BJ (cell line): ENCODE measurements at regions not wholly inside any gene's neighbourhood (a gene's known extent, or its start where the extent isn't known, plus 50 kb on each side); places are given as distances from the start of the nearest gene placed in this dataset.

Source experiments
- CTCF ChIA-PET: fragments of 350-600 bp; formaldehyde crosslinking; extraction: SDS; loops from one replicate; lab custom pipeline; 2021; ENCODE audit warnings: antibody characterized with exemption, inconsistent platforms; lab: Yijun Ruan, JAX
- POLR2A ChIA-PET: fragments of 300-600 bp; sonication (Branson Sonifier 250); formaldehyde crosslinking; extraction: SDS; loops from one replicate; lab custom pipeline; 2021; ENCODE audit warnings: antibody characterized with exemption; lab: Charles Lee
- DNase-seq: peaks from one replicate; pipeline ENCODE4 v3.0.0-alpha.2; 2011; ENCODE audit warnings: low read depth
- H3K27me3 ChIP-seq: 2 replicates; pipeline ENCODE4 v1.6.0; 2011; ENCODE audit warnings: low read length; ENCODE audit not compliant: control insufficient read depth, insufficient read depth
- H3K36me3 ChIP-seq: 2 replicates; pipeline ENCODE4 v1.5.1; 2011; ENCODE audit warnings: low read length; ENCODE audit not compliant: control insufficient read depth, insufficient read depth
- H3K4me3 ChIP-seq: 2 replicates; pipeline ENCODE4 v1.5.1; 2011; ENCODE audit warnings: low read depth, mild to moderate bottlenecking, control low read depth, low read length
- TF ChIP-seq, protein P1 (sequence below): IDR thresholded peaks from 2 replicates; pipeline ENCODE4 v1.5.1; 2011; ENCODE audit warnings: low read depth, mild to moderate bottlenecking, control low read depth, inconsistent platforms, low read length, moderate library complexity; ENCODE audit not compliant: insufficient read depth

GRCh38 chr22:27617214-27617881 is 184.2 kb downstream of the MN1 start:
- peaks cover 21% of the 10 kb centered on the region for H3K27me3 ChIP-seq
- CTCF ChIA-PET: interaction anchor here (0.6 kb wide), 1 partner anchor 883 kb away, joined by 3 read pairs; no protein-coding TSS in a partner anchor

GRCh38 chr22:27620367-27621154 is 181.0 kb downstream of the MN1 start:
- H3K36me3 ChIP-seq: no peaks in the 10 kb centered on the region
- CTCF ChIA-PET: no interaction called here
- DNase-seq: no peak
- no peak overlapping the region for H3K4me3 ChIP-seq
- TF ChIP-seq, protein P1, sequence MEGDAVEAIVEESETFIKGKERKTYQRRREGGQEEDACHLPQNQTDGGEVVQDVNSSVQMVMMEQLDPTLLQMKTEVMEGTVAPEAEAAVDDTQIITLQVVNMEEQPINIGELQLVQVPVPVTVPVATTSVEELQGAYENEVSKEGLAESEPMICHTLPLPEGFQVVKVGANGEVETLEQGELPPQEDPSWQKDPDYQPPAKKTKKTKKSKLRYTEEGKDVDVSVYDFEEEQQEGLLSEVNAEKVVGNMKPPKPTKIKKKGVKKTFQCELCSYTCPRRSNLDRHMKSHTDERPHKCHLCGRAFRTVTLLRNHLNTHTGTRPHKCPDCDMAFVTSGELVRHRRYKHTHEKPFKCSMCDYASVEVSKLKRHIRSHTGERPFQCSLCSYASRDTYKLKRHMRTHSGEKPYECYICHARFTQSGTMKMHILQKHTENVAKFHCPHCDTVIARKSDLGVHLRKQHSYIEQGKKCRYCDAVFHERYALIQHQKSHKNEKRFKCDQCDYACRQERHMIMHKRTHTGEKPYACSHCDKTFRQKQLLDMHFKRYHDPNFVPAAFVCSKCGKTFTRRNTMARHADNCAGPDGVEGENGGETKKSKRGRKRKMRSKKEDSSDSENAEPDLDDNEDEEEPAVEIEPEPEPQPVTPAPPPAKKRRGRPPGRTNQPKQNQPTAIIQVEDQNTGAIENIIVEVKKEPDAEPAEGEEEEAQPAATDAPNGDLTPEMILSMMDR: no peak
- no peaks in the 10 kb centered on the region; the same call in 1 of the 2 replicates for H3K27me3 ChIP-seq
- POLR2A ChIA-PET: no interaction called here

More at GRCh38 chr22:27617214-27617881, 184.2 kb downstream of the MN1 start:
- no peak for DNase-seq
- POLR2A ChIA-PET: no interaction called here
- Histone ChIP-seq H3K36me3 (no peaks in the 10 kb centered on the region), H3K4me3 (no peak overlapping the region)
- TF ChIP-seq, protein P1: no peak

DNA sequence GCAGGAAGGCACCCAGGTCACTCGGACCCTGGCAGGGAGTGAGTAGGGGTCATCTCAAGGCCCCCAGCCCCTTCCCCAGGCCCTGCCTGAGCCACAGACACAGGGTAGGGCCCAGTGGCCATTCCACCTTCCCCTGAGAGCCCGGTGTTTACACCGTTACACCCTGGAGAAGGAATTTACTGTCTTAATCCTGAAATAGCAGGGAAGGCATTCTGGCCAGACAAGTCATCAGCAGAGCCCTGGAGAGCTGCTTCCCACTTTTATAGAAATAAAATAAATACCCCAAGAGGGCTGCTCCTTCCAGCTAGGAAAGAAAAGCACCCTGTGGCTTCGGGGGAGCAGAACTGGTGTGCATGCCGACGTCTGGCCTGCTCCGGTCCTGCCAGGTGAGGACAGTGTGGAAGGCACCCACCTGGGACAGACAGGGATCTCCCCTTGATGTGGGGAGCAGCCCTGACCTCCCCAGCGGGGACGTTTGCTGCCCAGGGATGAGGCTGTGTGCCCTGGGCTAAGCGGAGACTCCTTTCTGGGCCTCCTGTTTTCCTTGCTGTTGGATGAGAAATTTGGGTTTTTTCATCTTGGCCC is 180.0 kb downstream of the MN1 start:
- CTCF ChIA-PET: no interaction called here
- Histone ChIP-seq H3K4me3 (no peak overlapping the region), H3K36me3 (no peaks in the 10 kb centered on the region), H3K27me3 (no peaks in the 10 kb centered on the region; the same call in 1 of the 2 replicates)
- POLR2A ChIA-PET: no interaction called here
- DNase-seq: no peak
- TF ChIP-seq, protein P1: no peak

DNA sequence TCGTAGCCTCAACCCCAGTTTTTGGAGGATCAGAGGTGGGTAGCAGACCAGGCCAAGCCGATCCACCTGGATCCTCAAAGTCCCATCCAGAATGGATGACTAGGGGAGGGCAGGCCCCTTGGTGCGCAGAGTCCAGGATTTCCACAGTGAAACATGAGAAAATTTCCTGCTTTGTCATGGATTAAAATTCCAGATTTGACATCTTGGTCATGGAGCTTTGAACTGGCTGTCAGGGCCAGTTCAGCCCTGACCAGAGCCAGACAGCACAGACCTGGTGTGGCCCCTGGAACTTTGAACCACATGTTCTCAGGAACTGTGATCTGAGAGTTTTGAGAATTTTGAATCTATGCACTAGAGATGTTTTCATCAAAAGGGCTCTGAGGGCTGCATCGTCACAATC is 177.5 kb downstream of the MN1 start:
- DNase-seq: no peak
- TF ChIP-seq, protein P1: no peak
- Histone ChIP-seq H3K4me3 (no peak overlapping the region), H3K36me3 (no peaks in the 10 kb centered on the region), H3K27me3 (no peaks in the 10 kb centered on the region)
- ChIA-PET POLR2A (no interaction called here), CTCF (no interaction called here)

- ChIA-PET CTCF (no interaction called here), POLR2A (no interaction called here)
- Histone ChIP-seq H3K36me3 (no peaks in the 10 kb centered on the region), H3K4me3 (no peak overlapping the region), H3K27me3 (no peaks in the 10 kb centered on the region)
- DNase-seq: no peak
- TF ChIP-seq, protein P1: no peak
These were observed 176.9 kb downstream of the MN1 start for GRCh38 chr22:27624705-27625104.
